ENCODE measurements at regions not wholly inside any gene's neighbourhood (a gene's known extent, or its start where the extent isn't known, plus 50 kb on each side); places are given as distances from the start of the nearest gene placed in this dataset.

GRCh38 chr7:79893991-79894390 lies 240.6 kb upstream of the GNAI1 start:
- no peaks in the 10 kb centered on the region for H3K36me3 ChIP-seq (replicated peaks; ENCODE audit: insufficient read depth, low read depth)
- DNase-seq (ENCODE audit: low spot score), result no peak
- 95% methylated on average over 1 of the region's 1 CpG for WGBS (ENCODE audit: low lambda C conversion rate, missing lambda C conversion rate)
- no peak overlapping the region for H3K4me3 ChIP-seq
- H3K9me3 ChIP-seq (ENCODE audit: low read depth), result no peaks in the 10 kb centered on the region
- no peaks in the 10 kb centered on the region for H3K27me3 ChIP-seq
- TF ChIP-seq CTCF (IDR thresholded peaks at IDR 0.05; ENCODE audit: poor library complexity), result no peak
- no peak for TF ChIP-seq EZH2phosphoT487 (IDR thresholded peaks at IDR 0.05; ENCODE audit: low read depth, severe bottlenecking, unreplicated experiment)
- no peak for TF ChIP-seq EZH2 (IDR thresholded peaks at IDR 0.05; ENCODE audit: borderline replicate concordance)
- no peak overlapping the region for H3K27ac ChIP-seq
- H3K4me2 ChIP-seq, result no peak overlapping the region
- no peaks in the 10 kb centered on the region for H3K79me2 ChIP-seq
- H3K9me2 ChIP-seq (replicated peaks; ENCODE audit: insufficient read depth), result no peaks in the 10 kb centered on the region
- no peaks in the 10 kb centered on the region for H3K4me1 ChIP-seq (ENCODE audit: insufficient read depth)
- no peak overlapping the region for H2AFZ ChIP-seq
- no peaks in the 10 kb centered on the region for H4K20me1 ChIP-seq (ENCODE audit: insufficient read depth, poor library complexity, severe bottlenecking)

GRCh38 chr7:79882922-79883321 lies 251.7 kb upstream of the GNAI1 start:
- 90% methylated on average over 2 of the region's 2 CpGs for WGBS (ENCODE audit: low lambda C conversion rate, missing lambda C conversion rate)
- no peak for DNase-seq (ENCODE audit: low spot score)
- TF ChIP-seq EZH2phosphoT487 (IDR thresholded peaks at IDR 0.05; ENCODE audit: low read depth, severe bottlenecking, unreplicated experiment) (no peak), CTCF (IDR thresholded peaks at IDR 0.05; ENCODE audit: poor library complexity) (no peak), EZH2 (IDR thresholded peaks at IDR 0.05; ENCODE audit: borderline replicate concordance) (no peak)
- Histone ChIP-seq H4K20me1 (ENCODE audit: insufficient read depth, poor library complexity, severe bottlenecking) (no peaks in the 10 kb centered on the region), H3K79me2 (no peaks in the 10 kb centered on the region), H3K36me3 (replicated peaks; ENCODE audit: insufficient read depth, low read depth) (no peaks in the 10 kb centered on the region), H3K4me1 (ENCODE audit: insufficient read depth) (no peaks in the 10 kb centered on the region), H2AFZ (no peak overlapping the region), H3K27me3 (no peaks in the 10 kb centered on the region), H3K27ac (no peak overlapping the region), H3K4me2 (no peak overlapping the region), H3K4me3 (no peak overlapping the region), H3K9me2 (replicated peaks; ENCODE audit: insufficient read depth) (no peaks in the 10 kb centered on the region), H3K9me3 (ENCODE audit: low read depth) (no peaks in the 10 kb centered on the region)

GRCh38 chr7:79880312-79880711 lies 254.3 kb upstream of the GNAI1 start:
- no peak for DNase-seq (ENCODE audit: low spot score)
- no peaks in the 10 kb centered on the region for H3K9me3 ChIP-seq (ENCODE audit: low read depth)
- TF ChIP-seq EZH2 (IDR thresholded peaks at IDR 0.05; ENCODE audit: borderline replicate concordance) (no peak), CTCF (IDR thresholded peaks at IDR 0.05; ENCODE audit: poor library complexity) (no peak), EZH2phosphoT487 (IDR thresholded peaks at IDR 0.05; ENCODE audit: low read depth, severe bottlenecking, unreplicated experiment) (no peak)
- H2AFZ ChIP-seq, result no peak overlapping the region
- no peaks in the 10 kb centered on the region for H3K79me2 ChIP-seq
- 63% methylated on average over 2 of the region's 2 CpGs for WGBS (ENCODE audit: low lambda C conversion rate, missing lambda C conversion rate)
- H4K20me1 ChIP-seq (ENCODE audit: insufficient read depth, poor library complexity, severe bottlenecking), result no peaks in the 10 kb centered on the region
- no peak overlapping the region for H3K4me3 ChIP-seq
- no peaks in the 10 kb centered on the region for H3K4me1 ChIP-seq (ENCODE audit: insufficient read depth)
- no peaks in the 10 kb centered on the region for H3K27me3 ChIP-seq
- H3K36me3 ChIP-seq (replicated peaks; ENCODE audit: insufficient read depth, low read depth), result no peaks in the 10 kb centered on the region
- no peaks in the 10 kb centered on the region for H3K9me2 ChIP-seq (replicated peaks; ENCODE audit: insufficient read depth)
- no peak overlapping the region for H3K27ac ChIP-seq
- H3K4me2 ChIP-seq, result no peak overlapping the region

Data from hepatocyte (in vitro differentiated cells).